CD4-positive, alpha-beta T cell treated with Interleukin-4 for 4 hours (primary cell): ENCODE measurements at regions not wholly inside any gene's neighbourhood (a gene's known extent, or its start where the extent isn't known, plus 50 kb on each side); places are given as distances from the start of the nearest gene placed in this dataset.

ENCODE experiments used
- DNase-seq: peaks from one replicate; pipeline ENCODE4 v3.0.0-alpha.2; 2020

GRCh38 chr21:34192646-34193285, 119.4 kb downstream of the MRPS6 start:
- DNase-seq: peak; percentile 24

- DNase-seq: no peak
Observed at GRCh38 chr21:34195335-34195734, 122.0 kb downstream of the MRPS6 start.

GRCh38 chr21:34196996-34197395, 123.6 kb downstream of the MRPS6 start:
- DNase-seq: no peak

- DNase-seq: no peak
Observed at GRCh38 chr21:34197561-34197960, 124.2 kb downstream of the MRPS6 start.

- peak; percentile 32 for DNase-seq
Observed at GRCh38 chr21:34198231-34199120, 125.1 kb downstream of the MRPS6 start.

- DNase-seq: no peak
Observed at GRCh38 chr21:34199121-34199910, 125.9 kb downstream of the MRPS6 start.

- no peak for DNase-seq
Observed at GRCh38 chr21:34200288-34200905, 127.0 kb downstream of the MRPS6 start.

GRCh38 chr21:34201001-34201400, 127.6 kb downstream of the MRPS6 start:
- no peak for DNase-seq

- DNase-seq: no peak
Observed at GRCh38 chr21:34201481-34201858, 128.1 kb downstream of the MRPS6 start.

- no peak for DNase-seq
Observed at GRCh38 chr21:34202553-34203372, 129.4 kb downstream of the MRPS6 start.

- DNase-seq: no peak
Observed at GRCh38 chr21:34203851-34204420, 130.6 kb downstream of the MRPS6 start.

GRCh38 chr21:34204481-34205439, 131.4 kb downstream of the MRPS6 start:
- no peak for DNase-seq

- no peak for DNase-seq
Observed at GRCh38 chr21:34205811-34206571, 132.6 kb downstream of the MRPS6 start.

- no peak for DNase-seq
Observed at GRCh38 chr21:34213959-34214358, 140.6 kb downstream of the MRPS6 start.

- no peak for DNase-seq
Observed at GRCh38 chr21:34215501-34215900, 142.1 kb downstream of the MRPS6 start.

- DNase-seq: no peak
Observed at GRCh38 chr21:34215911-34216717, 142.7 kb downstream of the MRPS6 start.

GRCh38 chr21:34216718-34217032, 143.3 kb downstream of the MRPS6 start:
- no peak for DNase-seq

- DNase-seq: no peak
Observed at GRCh38 chr21:34217263-34217662, 143.9 kb downstream of the MRPS6 start.
